ENCODE measurements at regions not wholly inside any gene's neighbourhood (a gene's known extent, or its start where the extent isn't known, plus 50 kb on each side); places are given as distances from the start of the nearest gene placed in this dataset.

GRCh38 chr5:52648726-52649125, 139.0 kb upstream of the ITGA1 start:
- no peak for TF ChIP-seq POLR2AphosphoS5 (IDR thresholded peaks at IDR 0.05; ENCODE audit: low read depth, low read length)
- no peak for TF ChIP-seq POLR2A (IDR thresholded peaks at IDR 0.05; ENCODE audit: low read depth, low read length)
- no peak for TF ChIP-seq TAF1 (IDR thresholded peaks at IDR 0.05; ENCODE audit: borderline replicate concordance, low read depth, low read length)

Data from GM12892 (cell line).